Omental fat pad (tissue), 3 donors: ENCODE measurements at regions not wholly inside any gene's neighbourhood (a gene's known extent, or its start where the extent isn't known, plus 50 kb on each side); places are given as distances from the start of the nearest gene placed in this dataset.

Experiments
- ATAC-seq: fragments of 150-250 bp; one replicate; pipeline ENCODE4 v1.9.1; 2016; ENCODE audit warnings: mild to moderate bottlenecking, moderate library complexity; ENCODE audit not compliant: low FRiP score
- DNase-seq: peaks from one replicate; pipeline ENCODE4 v3.0.0-alpha.2; 2019; ENCODE audit warnings: low spot score
- TF ChIP-seq, protein P1 (sequence below), 3 donors: fragments of 450-650 bp; IDR thresholded peaks; one replicate each; pipeline ENCODE4 v1.5.1; 2016 to 2017; ENCODE audit warnings: antibody characterized with exemption in 3 of 3, mild to moderate bottlenecking in 3 of 3, moderate library complexity in 2 of 3

DNA sequence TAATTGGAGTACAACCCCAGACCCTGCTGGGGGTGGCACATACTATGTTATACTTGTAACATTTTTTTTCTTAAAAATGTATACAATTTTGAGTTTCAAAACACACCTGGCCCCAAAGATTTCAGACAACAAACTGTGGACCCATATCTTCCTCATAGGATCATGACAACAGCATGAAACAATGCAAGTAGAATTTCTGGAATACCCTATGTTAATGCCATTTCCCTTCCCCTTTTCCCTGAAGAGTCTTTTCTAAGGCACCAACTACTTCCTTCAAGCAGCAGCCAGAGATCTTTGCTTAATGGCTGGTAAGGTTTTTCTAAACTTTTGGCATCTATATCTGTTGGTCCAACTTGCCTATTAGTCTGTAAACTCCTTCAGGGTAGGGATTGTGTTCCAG lies 99.9 kb upstream of the SERBP1 start:
- no peak for ATAC-seq

DNA sequence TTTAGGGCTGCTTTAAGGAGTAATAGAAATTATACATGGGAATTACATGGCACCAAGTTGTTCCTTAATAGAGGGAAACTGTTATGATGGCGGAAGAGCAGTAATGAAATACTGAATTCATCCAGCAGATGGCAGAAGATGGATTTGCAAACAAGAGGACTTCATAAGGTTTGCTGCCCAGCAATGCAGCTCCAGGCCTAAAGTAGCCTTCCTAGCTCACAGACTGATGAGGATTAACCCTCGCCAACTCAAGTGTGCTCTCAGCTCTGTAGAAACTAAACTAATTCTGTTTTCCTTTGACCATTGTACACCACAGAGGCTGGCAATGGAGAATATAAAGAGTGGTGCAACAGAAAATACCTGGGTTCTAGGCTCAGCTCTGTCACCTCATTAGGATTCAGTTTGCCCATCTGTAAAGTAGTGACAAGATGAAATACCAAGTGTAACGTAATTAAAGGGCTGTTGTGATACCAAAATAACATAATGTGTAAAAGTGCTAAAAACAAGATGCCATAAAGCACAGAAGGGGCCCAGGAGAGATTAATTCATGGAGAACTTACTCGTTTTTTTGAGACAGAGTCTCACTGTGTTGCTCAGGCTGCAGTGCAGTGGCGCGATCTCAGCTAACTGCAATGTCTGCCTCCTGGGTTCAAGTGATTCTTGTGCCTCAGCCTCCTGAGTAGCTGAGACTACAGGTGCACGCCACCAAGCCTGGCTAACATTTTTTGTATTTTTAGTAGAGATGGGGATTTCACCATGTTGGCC lies 102.4 kb upstream of the SERBP1 start:
- TF ChIP-seq, protein P1, sequence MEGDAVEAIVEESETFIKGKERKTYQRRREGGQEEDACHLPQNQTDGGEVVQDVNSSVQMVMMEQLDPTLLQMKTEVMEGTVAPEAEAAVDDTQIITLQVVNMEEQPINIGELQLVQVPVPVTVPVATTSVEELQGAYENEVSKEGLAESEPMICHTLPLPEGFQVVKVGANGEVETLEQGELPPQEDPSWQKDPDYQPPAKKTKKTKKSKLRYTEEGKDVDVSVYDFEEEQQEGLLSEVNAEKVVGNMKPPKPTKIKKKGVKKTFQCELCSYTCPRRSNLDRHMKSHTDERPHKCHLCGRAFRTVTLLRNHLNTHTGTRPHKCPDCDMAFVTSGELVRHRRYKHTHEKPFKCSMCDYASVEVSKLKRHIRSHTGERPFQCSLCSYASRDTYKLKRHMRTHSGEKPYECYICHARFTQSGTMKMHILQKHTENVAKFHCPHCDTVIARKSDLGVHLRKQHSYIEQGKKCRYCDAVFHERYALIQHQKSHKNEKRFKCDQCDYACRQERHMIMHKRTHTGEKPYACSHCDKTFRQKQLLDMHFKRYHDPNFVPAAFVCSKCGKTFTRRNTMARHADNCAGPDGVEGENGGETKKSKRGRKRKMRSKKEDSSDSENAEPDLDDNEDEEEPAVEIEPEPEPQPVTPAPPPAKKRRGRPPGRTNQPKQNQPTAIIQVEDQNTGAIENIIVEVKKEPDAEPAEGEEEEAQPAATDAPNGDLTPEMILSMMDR (IDR thresholded peaks at IDR 0.05), result peak in 2 of 3 donors; percentile 26 to 53
- ATAC-seq, result peak; percentile 48
- no peak for DNase-seq

More for the DNA sequence above, 99.9 kb upstream of the SERBP1 start:
- no peak for DNase-seq
- TF ChIP-seq, protein P1 (IDR thresholded peaks at IDR 0.05), result no peak

DNA sequence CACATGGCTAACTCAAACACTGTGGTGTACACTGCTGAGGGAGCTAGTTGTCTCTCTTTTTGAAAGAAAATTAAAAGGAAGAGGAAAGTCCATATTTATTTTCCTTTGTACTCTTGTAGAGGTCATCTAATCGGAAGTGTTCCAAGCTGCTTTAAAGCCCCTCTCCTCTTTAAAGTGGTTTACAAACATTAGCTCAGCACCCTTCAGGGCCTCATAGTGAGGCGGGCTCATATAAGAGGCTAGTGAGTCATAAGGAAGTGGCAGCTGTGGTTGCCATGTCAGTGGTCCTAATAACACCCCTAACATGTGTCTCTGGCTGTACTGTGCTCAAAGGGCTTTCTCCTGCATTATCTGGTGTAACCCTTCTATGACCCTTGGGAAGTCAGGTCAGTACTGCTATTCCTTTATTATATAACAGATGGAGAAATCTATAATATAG lies 104.4 kb upstream of the SERBP1 start:
- TF ChIP-seq, protein P1 (IDR thresholded peaks at IDR 0.05), result no peak
- ATAC-seq (no peak), DNase-seq (no peak)

DNA sequence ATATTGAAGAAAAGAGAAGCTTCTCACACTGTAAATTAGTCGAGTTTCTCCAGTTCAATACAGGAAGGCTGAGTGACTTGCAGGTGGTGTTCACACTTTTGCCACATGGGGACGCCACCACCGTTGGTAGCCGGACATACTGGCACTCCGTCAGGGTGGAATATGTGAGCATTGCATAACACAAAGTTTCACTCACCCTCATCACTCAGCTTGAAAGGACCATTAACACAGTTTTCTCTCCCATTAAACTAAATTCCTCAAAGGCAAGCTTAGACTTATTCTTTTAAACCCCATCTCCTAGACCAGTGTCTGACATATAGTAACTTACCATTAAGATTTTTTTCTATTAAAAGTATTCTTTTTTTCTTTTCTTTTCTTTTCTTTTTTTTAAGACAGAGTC lies 105.3 kb upstream of the SERBP1 start:
- peak; percentile 87 for ATAC-seq
- TF ChIP-seq, protein P1 (IDR thresholded peaks at IDR 0.05), result peak in 2 of 3 donors; percentile 61 to 80

DNA sequence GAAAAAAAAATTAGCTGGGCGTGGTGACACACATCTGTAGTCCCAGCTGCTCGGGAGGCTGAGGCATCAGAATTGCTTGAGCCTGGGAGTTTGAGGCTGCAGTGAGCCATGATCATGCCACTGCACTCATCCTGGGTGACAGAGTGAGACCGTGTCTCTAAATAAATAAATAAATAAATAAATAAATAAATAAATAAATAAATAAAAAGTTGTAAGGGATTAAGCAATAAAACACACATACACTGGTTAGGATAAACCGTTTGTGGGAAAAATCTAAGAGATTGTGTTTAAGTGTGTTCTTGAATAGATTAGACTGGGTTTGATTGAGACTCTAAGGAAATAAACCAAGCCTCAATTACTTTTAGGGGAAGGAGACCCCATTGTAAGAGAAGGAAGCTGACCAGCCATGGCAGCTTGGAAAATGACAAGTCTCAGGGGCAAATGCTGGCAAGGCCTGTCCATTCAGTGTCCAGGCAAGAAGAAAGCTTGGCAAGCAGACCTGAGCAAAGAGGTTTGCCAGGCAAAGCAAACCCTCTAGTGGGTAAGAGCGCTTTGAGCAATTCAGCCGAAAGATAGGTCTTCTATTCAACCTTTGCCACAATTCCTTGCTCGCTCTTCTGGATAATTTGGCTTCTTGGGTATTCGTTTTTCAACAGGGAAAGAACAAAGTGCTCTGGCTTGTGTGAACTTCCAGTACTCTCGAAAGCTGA lies 106.9 kb upstream of the SERBP1 start:
- ATAC-seq (no peak), DNase-seq (no peak)
- TF ChIP-seq, protein P1 (IDR thresholded peaks at IDR 0.05), result no peak

More for the DNA sequence above, 105.3 kb upstream of the SERBP1 start:
- DNase-seq, result peak; percentile 74

DNA sequence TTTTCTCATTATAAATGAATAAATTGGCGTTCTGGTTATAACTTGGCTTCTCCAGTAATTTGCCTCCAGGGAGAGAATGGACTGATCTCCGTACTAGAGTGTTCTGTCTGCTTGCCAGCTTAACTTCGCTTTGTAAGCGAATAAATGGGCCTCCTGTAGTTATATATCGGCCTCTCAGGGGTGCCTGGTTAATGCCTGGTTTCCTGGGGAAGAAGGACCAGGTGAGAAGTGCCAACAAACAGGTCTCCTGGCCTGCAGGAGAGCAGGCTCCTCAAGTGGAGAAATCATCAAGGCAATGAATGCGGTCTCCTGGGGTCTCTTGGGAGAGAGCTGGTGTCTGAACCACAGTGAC lies 107.4 kb upstream of the SERBP1 start:
- TF ChIP-seq, protein P1 (IDR thresholded peaks at IDR 0.05), result no peak
- ATAC-seq, result no peak
- no peak for DNase-seq
